NCI-H146 (cell line): ENCODE measurements at regions not wholly inside any gene's neighbourhood (a gene's known extent, or its start where the extent isn't known, plus 50 kb on each side); places are given as distances from the start of the nearest gene placed in this dataset.

ENCODE experiments used
- DNase-seq: peaks from one replicate; lab custom pipeline; 2025; lab: John Stamatoyannopoulos, UW

DNA sequence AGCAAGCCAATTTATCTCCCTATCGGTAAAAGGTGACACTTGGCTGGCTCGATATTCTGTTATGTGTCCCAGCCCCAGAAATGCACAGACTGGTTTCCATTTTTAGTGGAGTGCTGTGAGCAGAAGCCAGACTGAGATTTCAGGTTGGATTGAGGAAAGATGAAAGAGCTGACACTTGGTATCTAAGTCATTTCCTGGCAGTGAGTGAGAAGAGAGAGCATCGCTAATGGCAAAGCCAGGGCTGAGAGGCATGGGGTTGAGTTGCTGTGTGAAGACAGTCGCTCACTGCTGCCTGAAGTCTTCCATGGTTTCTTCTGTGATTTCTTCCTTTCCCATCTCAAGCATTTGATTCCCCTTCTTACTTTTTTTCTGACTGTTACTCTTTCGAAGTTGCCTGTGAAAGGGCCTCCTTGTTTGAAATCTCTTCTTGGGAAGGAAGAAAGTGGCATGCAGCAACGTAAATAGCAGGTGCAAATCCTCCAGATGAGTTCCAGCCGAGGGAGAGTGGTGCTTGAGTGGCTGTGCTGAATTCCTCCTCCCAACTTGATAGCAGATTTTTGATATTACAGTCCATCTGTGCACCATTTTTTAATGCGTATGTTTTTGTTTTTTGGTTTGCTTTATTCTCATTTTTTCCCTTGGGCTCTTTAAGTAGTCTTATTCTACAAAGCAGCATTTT, 109.2 kb upstream of the LIMCH1 start:
- DNase-seq: no peak

DNA sequence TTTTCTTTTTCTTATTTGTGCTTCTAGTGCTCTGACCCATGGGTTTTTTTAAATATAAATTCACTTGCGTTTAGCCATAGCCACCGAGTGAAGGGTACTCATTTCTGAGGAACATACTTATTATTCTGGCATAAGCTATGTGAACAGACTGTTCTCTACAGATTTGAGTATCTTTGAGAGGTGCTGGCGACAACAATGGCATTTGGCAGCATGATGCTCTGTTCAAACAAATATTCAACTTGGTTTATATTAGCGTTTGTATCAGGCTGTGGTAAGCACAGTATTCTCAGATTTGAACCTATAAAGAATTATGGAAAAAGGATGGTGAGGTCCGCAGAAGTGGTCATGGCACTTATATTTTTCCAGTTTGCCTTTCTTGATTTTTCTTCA, 108.7 kb upstream of the LIMCH1 start:
- no peak for DNase-seq

DNA sequence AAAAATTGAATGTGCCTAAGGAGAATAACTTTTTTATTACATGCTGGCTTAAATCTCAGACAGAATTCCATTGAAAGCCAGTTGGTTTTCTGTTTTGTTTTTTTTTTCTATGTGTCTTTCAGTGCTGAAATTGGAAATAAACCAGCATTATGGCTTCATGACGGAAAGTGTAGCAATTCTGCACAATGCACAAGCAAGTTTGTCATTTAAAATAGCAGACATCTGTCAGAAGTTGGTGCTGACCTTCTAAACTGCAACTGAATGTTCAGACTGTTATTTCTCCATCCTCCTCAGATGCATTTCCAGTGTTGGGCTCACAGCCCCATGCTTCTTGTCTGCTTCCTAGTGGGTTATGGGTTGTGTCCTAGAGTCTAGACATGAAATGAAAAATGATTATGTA, 107.2 kb upstream of the LIMCH1 start:
- no peak for DNase-seq

DNA sequence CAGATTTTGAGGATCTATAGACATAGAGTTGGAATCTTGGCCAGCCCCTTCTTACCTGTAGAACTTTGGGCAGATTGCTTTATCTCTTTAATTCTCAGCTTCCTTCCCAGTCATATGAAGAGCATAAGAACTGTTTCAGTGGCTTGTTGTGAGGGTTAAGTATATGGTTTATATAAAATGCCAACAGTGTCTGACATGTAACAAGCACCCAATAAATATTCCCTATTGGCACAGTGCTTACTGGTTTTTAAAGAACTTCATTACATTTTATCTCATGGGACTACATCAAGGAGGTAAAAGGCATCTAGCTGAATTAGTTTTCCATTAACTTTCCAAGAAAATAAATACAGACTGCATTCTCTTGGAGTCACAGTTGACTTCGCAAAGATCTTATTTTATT, 106.7 kb upstream of the LIMCH1 start:
- DNase-seq: no peak

- no peak for DNase-seq
Observed at GRCh38 chr4:41432219-41432618, 105.7 kb upstream of the LIMCH1 start.

GRCh38 chr4:41432881-41433280, 105.1 kb upstream of the LIMCH1 start:
- DNase-seq: no peak

- DNase-seq: no peak
Observed at GRCh38 chr4:41433361-41433760, 104.6 kb upstream of the LIMCH1 start.

- DNase-seq: no peak
Observed at GRCh38 chr4:41435510-41435909, 102.4 kb upstream of the LIMCH1 start.

- no peak for DNase-seq
Observed at GRCh38 chr4:41436419-41436818, 101.5 kb upstream of the LIMCH1 start.

- no peak for DNase-seq
Observed at GRCh38 chr4:41437111-41437536, 100.8 kb upstream of the LIMCH1 start.

DNA sequence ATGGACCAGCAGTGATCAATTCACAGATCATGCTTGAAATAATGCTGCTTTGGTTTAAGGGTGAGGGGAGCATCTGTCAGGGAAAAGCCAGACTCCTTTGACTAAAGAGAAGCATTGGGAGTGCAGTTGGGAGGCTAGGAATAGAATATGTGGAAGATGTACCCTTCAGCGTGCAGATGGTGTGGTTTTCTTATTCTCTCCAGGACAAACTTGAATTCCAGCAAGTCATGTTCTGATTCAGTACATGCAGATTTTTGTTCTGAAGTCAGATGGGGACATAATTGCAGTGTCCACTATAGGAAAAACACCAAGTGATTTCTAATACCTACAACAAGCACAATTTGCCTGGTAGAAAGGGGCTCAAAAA, 99.0 kb upstream of the LIMCH1 start:
- DNase-seq: no peak

GRCh38 chr4:41442810-41443209, 95.1 kb upstream of the LIMCH1 start:
- DNase-seq: no peak

- no peak for DNase-seq
Observed at GRCh38 chr4:41443340-41444079, 94.4 kb upstream of the LIMCH1 start.

DNA sequence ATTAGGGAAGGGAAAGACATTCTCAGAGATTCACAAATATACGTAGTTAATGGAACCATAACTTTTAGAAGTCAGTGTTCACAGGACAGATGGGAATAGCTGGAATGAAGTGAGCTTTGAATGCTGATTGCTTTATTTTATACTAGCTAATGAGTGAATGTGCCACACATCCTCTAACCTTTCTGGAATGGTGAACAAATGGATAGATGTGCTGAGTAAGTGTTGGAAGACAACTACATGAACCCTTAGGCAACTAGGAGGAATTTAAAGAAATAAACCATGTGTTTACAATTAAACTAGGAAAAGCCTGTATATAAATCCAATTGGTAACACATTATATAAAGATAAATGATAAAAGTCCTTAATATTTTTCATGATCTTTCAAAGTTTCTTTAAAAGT, 91.6 kb upstream of the LIMCH1 start:
- DNase-seq: no peak

DNA sequence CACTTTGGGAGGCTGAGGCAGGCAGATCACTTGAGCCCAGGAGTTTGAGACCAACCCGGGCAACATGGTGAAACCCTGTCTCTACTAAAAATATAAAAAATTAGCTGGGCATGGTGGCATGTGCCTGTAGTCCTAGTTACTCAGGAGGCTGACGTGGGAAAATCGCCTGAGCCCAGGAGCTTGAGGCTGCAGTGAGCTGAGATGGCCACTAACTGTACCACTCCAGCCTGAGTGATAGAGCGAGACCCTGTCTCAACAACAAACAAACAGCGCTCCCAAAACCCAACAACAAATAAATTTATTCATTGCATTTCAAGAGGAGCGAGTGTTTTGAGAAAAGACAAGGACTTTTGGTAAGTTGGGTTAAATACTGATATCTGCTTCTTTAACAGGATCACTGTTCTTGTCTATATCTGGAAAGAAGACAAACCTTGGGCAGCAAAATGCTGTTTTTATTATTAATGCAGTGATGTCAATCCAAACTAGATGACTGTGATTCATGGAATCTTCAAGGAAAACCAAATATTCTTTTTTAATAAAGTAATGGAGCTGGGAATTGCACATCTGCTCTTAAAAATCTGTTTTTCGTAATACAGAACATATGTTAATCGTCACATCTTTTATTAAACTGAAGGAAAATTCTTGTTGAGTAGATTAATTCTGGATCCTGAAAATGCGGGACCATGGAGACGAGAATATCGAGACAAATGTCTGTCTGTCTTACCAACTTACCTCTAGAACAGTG, 90.8 kb upstream of the LIMCH1 start:
- DNase-seq: no peak

DNA sequence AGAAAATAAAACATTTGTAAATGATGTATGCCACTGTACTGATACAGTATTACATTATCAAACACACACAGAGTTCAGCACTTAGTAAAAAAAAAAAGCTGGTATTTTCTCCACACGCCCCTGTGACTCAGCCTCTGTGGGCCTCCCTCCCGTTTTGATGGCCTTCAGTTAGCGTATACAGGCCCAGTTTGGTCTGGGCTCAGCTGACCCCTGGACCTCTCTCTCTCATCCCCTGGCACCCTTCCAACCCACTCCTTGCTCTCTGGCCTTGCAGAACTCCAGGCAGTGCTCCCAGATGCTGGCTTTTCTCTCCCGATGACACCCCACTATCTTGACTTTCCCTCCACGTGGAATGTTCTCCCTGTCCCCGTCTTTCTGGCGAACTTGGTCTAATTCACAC, 89.0 kb upstream of the LIMCH1 start:
- no peak for DNase-seq

DNA sequence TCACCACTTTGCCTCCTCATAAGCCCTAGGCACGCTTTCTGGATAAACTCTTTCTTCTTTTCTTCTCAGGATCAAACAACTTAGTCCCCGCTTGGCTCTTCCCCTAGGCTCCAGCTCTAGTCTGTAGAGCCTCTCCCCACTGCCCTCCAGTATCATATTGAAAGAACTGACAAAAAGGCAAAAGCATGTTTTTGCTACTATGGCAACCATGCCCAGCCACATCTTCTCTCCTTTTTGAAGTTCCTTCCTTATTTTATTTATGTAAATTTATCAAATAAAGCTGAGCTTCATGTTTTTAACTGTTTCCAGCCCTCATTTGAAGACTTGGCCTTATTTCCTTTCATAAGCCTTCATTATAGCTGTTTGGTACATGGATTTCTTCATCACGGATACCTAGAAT, 86.0 kb upstream of the LIMCH1 start:
- no peak for DNase-seq

GRCh38 chr4:41452484-41453225, 85.3 kb upstream of the LIMCH1 start:
- DNase-seq: no peak

- DNase-seq: no peak
Observed at GRCh38 chr4:41454423-41454822, 83.5 kb upstream of the LIMCH1 start.

DNA sequence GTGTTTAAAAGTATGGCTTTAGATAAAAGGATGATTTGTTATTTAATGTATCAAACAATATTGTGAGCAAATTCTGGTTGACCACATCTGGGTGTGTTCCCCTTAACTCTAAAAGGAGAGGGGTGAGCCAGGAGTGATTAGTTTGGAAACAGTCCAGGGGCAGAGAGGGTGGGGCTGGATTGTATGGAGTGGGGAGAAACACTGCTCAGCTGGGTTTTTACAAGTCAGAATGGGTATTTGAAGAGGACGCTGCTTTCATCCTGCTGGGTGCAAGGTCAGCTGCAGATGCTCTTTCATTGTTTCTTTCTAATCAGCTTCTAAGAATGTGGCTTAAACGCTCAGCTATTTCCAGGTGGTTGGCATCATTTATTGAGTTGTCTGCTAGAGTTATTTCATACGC, 82.8 kb upstream of the LIMCH1 start:
- DNase-seq: no peak

DNA sequence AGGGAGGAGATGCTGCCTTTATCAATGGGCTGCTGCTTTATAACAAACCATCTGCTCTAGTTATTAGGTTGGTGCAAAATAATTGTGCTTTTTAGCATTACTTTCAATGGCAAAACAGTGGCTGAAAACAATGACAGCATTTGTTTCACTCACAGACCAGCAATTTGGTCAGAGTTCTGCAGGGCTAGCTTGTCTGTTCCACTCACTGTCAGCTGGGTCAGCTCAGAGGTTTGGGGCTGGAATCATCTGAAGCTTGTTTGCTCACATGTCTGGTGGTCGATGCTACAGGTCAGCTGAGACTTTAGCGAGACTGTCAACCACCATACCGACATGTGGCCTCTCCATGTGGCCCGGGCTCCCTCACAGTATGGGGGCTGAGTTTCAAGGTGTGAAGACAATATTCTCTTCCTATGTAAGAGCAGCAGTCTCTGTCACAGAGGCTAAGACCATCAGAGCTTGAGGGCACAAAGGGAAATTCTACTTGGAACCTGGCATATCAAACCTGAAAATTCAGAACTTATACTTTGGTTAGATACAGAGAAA, 81.3 kb upstream of the LIMCH1 start:
- DNase-seq: no peak

- no peak for DNase-seq
Observed at GRCh38 chr4:41458689-41459088, 79.3 kb upstream of the LIMCH1 start.
